GM12874 (cell line): ENCODE measurements at regions not wholly inside any gene's neighbourhood (a gene's known extent, or its start where the extent isn't known, plus 50 kb on each side); places are given as distances from the start of the nearest gene placed in this dataset.

Source experiments
- CTCF ChIP-seq: IDR thresholded peaks from 2 replicates; pipeline ENCODE4 v1.5.1; 2011; ENCODE audit warnings: low read depth, mild to moderate bottlenecking, control low read depth, low read length, moderate library complexity; ENCODE audit not compliant: insufficient read depth

- no peak for TF ChIP-seq CTCF
These were observed 252.2 kb upstream of the SOX2 start for GRCh38 chr3:181459516-181459915.

GRCh38 chr3:181458857-181459256 lies 252.9 kb upstream of the SOX2 start:
- no peak for TF ChIP-seq CTCF

GRCh38 chr3:181457756-181458155 lies 254.0 kb upstream of the SOX2 start:
- no peak for TF ChIP-seq CTCF

- no peak for TF ChIP-seq CTCF
These were observed 254.5 kb upstream of the SOX2 start for GRCh38 chr3:181457190-181457589.

- no peak for TF ChIP-seq CTCF
These were observed 256.4 kb upstream of the SOX2 start for GRCh38 chr3:181455276-181455675.

GRCh38 chr3:181454451-181455027 lies 257.2 kb upstream of the SOX2 start:
- TF ChIP-seq CTCF = no peak

GRCh38 chr3:181446741-181447140 lies 265.0 kb upstream of the SOX2 start:
- no peak for TF ChIP-seq CTCF

GRCh38 chr3:181442066-181442465 lies 269.7 kb upstream of the SOX2 start:
- no peak for TF ChIP-seq CTCF
